ENCODE measurements at regions not wholly inside any gene's neighbourhood (a gene's known extent, or its start where the extent isn't known, plus 50 kb on each side); places are given as distances from the start of the nearest gene placed in this dataset.
"Not testable (repeated sequence)": the region's sequence is repeated elsewhere in the genome, so short reads cannot be mapped to it uniquely, and the experiment has no call there.

GRCh38 chr18:34401775-34402174, 177.1 kb upstream of the NOL4 start:
- no peaks in the 10 kb centered on the region for H3K9me3 ChIP-seq (ENCODE audit: low read length)
- FAIRE-seq = no peak
- in situ Hi-C loops (cut with HindIII; ENCODE audit: extremely low pct_ligation_motif_present, low pct_unique_long_range_greater_than_20kb) (no loop called here), intact Hi-C loops (cut with micrococcal nuclease; ENCODE audit: unreplicated experiment) (no loop called here)
- no TSS peak for BruUV-seq (replicated peaks)
- no peak overlapping the region for H3K4me2 ChIP-seq (ENCODE audit: low read depth, low read length)
- no peaks in the 10 kb centered on the region for H3K36me3 ChIP-seq (replicated peaks in 1 of 2; ENCODE audit: control insufficient read depth in 1 of 2, insufficient read depth in 2 of 2, low read length in 2 of 2)
- H3K4me3 ChIP-seq (replicated peaks in 1 of 3; ENCODE audit: insufficient read depth in 1 of 3, low read depth in 2 of 3, low read length in 3 of 3) = no peak overlapping the region
- no peak overlapping the region for H3K9ac ChIP-seq (ENCODE audit: insufficient read depth, low read depth, low read length)
- no peak overlapping the region for H3K27ac ChIP-seq (ENCODE audit: extremely low read length, insufficient read depth, low read length)
- no peak for DNase-seq (ENCODE audit: low spot score)
- H2AFZ ChIP-seq (ENCODE audit: low read length) = no peak overlapping the region
- TF ChIP-seq RNF219 (CRISPR knock-in tag; IDR thresholded peaks at IDR 0.05) (no peak), SP1 (IDR thresholded peaks at IDR 0.05) (no peak), SP1 (CRISPR knock-in tag; IDR thresholded peaks at IDR 0.05) (no peak)
- H3K4me1 ChIP-seq (ENCODE audit: insufficient read depth, low read length) = peaks cover 19% of the 10 kb centered on the region
- H4K20me1 ChIP-seq (ENCODE audit: insufficient read depth, low read length) = no peaks in the 10 kb centered on the region
- ChIA-PET CTCF (ENCODE audit: low intra/inter-chr PET ratio, low total read pairs) (no interaction called here), POLR2A (no interaction called here)
- 16% methylated on average over 2 of the region's 2 CpGs for WGBS (ENCODE audit: low lambda C conversion rate)
- H3K79me2 ChIP-seq (ENCODE audit: insufficient read depth, low read length) = no peaks in the 10 kb centered on the region
- no peak for ATAC-seq
- H3K27me3 ChIP-seq (ENCODE audit: control insufficient read depth in 1 of 2, insufficient read depth in 2 of 2, low read length in 2 of 2) = no peaks in the 10 kb centered on the region

- H2AFZ ChIP-seq (ENCODE audit: low read length); DNase-seq (ENCODE audit: low spot score); H3K27ac ChIP-seq (ENCODE audit: extremely low read length, insufficient read depth, low read length); H3K4me2 ChIP-seq (ENCODE audit: low read depth, low read length); ATAC-seq; H4K20me1 ChIP-seq (ENCODE audit: insufficient read depth, low read length); H3K27me3 ChIP-seq (ENCODE audit: control insufficient read depth in 1 of 2, insufficient read depth in 2 of 2, low read length in 2 of 2); in situ Hi-C loops (cut with HindIII; ENCODE audit: extremely low pct_ligation_motif_present, low pct_unique_long_range_greater_than_20kb); H3K4me3 ChIP-seq (replicated peaks in 1 of 3; ENCODE audit: insufficient read depth in 1 of 3, low read depth in 2 of 3, low read length in 3 of 3); intact Hi-C loops (cut with micrococcal nuclease; ENCODE audit: unreplicated experiment); POLR2A ChIA-PET; CTCF ChIA-PET (ENCODE audit: low intra/inter-chr PET ratio, low total read pairs); H3K9ac ChIP-seq (ENCODE audit: insufficient read depth, low read depth, low read length); FAIRE-seq; H3K9me3 ChIP-seq (ENCODE audit: low read length); BruUV-seq (replicated peaks); H3K79me2 ChIP-seq (ENCODE audit: insufficient read depth, low read length); H3K36me3 ChIP-seq (replicated peaks in 1 of 2; ENCODE audit: control insufficient read depth in 1 of 2, insufficient read depth in 2 of 2, low read length in 2 of 2); H3K4me1 ChIP-seq (ENCODE audit: insufficient read depth, low read length): not testable (repeated sequence)
- peak; percentile 47; the same call in 1 of the 2 replicates for TF ChIP-seq MAFF (IDR thresholded peaks at IDR 0.05; ENCODE audit: low read depth, low read length)
- WGBS (ENCODE audit: low lambda C conversion rate) = 59% methylated on average over 10 of the region's 12 CpGs
These were observed 182.8 kb upstream of the NOL4 start for GRCh38 chr18:34407471-34407870.
